Hematopoietic multipotent progenitor cell treated with erythropoietin and hydrocortisone succinate and interleukin-3 and kit ligand, for 4 days (in vitro differentiated cells): ENCODE measurements at regions not wholly inside any gene's neighbourhood (a gene's known extent, or its start where the extent isn't known, plus 50 kb on each side); places are given as distances from the start of the nearest gene placed in this dataset.
A peak's percentile ranks its signal among the peaks of the same experiment; 100 is the strongest.

ENCODE experiments used
- DNase-seq: peaks from one replicate; pipeline ENCODE4 v3.0.0-alpha.2; 2015

DNA sequence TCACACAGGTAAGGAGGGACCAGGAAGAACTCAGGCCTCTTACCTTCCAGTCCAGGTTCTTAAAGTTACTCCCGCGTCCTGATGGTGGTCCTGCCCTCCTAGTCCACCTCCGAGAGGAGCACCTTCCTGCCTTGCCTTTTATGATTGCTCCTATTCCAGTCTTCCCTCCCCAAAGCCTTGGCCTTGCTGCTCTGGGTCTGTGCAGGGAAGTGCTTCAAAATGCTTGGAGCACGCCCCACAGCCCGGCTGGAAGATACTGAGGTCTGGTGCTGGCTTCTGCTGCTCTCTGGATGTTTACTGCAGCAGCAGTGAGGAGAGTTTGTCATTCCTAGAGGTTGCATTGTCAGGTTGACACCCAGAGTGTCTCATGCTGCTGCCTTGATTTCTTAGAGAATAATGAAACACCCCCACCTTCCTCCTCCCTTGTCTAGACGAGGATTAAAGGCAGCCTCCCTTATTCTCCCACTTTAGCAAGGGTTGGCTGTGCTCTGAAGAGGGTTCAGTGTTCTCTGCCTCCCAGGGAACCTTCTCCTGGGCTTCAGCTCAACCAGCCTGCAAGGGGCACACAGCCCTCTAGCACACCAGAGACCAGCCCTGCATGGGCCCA is 142.2 kb upstream of the CACNA1E start:
- DNase-seq, result no peak

DNA sequence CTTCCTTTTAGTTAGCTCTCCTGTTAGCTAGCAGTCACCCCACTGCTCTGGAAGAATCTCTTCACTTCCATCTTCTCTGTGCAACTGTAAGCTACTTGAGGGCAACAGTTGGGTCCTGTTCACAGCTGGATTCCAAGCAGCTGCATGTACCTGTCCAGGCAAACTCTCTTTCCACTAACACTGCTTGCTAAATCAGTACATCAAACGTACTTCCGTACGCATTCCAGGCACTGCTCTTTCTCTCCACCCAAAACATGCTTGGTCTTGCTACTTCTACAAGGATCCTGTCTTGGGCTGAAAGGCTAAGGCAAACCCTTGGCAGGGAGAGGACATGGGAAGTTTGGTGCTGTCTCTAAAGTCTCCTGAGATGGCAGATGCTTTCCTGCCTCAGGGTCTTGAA is 139.2 kb upstream of the CACNA1E start:
- DNase-seq, result no peak

GRCh38 chr1:181345146-181345545 is 138.2 kb upstream of the CACNA1E start:
- no peak for DNase-seq

DNA sequence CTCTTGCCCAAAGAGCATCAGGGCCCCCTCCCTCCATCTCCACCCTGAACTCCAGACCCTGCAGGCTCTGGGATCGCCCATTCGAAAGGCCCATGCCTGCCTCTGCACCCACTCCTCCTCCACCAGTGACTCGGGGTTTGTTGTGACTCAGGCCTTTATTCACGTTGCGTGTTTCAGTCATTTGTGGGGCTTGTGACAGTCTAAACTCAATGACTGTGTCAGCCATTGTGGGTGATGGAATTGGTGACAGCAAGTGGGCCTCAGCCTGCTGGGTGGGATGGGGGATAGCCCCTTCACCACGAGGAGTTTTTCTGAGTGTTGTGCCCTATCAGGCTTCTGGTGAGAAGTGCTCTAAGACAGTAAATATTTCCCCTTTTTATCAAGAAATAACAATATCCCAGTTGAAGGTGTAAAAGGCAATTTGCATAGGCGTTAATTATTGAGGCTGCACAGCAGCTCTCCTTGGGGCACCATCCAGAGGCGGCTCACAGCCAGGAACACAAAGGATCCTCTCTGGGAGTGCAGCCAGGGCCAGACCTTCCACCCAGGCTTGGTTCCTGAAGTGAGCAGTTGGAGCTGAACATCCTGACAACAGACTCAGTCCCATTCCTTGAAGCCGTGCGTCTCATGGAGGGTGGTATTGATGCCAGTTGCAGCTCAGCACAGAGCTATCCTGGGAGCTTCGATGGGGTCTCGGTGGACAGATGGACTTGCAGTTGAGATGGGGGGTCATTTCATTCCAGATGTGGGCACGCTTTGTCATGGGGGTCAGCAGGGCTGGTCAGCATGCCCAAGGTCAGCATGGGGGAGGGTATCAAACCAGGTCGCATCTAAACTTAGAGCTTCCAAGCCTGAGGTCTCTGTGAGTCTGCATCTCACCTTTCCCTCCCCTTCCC is 135.6 kb upstream of the CACNA1E start:
- DNase-seq, result no peak

GRCh38 chr1:181349512-181349911 is 133.8 kb upstream of the CACNA1E start:
- no peak for DNase-seq

- DNase-seq, result no peak
Observed at GRCh38 chr1:181350131-181350530, 133.2 kb upstream of the CACNA1E start.

- DNase-seq, result no peak
Observed at GRCh38 chr1:181351740-181352139, 131.6 kb upstream of the CACNA1E start.

- no peak for DNase-seq
Observed at GRCh38 chr1:181352695-181353094, 130.6 kb upstream of the CACNA1E start.

DNA sequence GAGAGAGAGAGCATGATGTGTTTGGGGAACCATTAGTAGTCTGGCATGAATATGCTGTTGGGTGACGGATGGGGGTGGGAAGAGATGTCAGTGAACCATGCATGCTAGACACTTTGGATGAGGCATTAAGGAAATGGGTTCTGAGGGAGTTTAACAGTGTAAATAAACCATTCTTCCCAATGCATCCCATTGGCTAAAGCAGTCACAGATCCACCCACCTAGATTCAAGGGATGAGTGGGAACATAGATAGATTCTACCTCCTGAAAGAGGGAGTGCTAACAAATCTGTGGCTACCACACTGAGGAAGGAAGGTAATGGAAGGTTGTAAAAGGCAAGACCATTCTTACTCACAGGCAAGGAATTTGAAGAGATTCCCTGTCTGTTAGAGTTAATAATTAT is 129.8 kb upstream of the CACNA1E start:
- no peak for DNase-seq

DNA sequence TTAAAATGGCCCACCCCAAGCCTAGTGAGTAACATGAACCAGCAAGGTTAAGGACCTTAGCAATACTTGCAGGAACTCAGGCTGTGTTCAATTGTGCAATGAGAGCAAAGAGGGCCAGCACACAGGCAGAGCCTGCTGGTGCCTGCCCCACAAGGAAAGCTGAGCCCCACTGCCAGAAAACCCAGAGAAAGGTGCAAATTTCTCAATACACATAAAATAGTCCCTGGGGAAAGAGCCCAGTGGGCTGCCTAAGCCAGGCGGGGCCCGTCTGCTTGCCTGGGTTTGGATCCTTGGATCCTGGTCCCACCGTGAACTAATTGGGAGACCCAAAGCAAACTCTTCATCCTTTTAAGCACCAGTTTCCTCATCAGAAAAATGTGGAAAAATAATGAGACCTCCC is 128.5 kb upstream of the CACNA1E start:
- DNase-seq, result no peak

DNA sequence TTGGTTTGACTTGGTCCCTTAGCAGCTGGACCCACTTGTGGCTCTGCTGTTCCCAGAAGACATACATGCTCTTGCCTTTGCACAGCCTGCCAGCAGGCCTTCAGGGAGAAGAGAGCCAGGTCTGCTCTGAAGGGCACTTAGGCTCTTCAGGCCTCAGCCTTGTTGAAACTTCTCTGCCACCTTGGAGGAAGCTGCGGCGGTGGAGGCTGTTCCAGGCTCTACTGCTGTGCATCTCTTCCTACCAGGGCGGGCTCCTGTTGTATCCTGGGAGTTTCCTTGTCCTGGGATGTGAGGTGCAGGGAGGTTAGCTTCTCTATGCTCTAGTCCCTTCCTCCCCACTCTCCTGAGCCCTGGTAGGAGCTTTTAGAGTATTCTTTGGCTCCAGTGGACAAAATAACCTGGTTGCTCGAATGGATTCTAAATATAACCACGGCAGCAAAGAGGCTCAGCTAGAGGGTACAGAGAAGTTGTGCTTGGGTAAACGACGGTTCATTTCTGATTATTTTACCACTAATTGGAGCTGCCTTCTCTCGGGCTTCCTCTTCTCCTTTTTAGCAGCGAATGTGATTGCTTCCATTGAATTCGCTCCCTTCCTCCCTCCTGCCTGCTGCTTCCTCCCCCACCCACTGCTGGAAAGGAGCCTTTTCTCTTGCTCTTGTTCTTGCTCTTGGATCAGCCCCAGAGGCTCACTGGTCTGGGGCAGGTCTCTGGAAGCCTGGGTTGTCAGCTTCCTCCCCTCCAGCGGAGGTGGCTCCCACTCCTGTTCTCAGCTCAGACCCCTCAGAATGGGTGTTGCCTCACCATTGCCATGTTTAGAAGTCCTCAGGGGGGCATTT is 126.6 kb upstream of the CACNA1E start:
- peak; percentile 3 for DNase-seq

DNA sequence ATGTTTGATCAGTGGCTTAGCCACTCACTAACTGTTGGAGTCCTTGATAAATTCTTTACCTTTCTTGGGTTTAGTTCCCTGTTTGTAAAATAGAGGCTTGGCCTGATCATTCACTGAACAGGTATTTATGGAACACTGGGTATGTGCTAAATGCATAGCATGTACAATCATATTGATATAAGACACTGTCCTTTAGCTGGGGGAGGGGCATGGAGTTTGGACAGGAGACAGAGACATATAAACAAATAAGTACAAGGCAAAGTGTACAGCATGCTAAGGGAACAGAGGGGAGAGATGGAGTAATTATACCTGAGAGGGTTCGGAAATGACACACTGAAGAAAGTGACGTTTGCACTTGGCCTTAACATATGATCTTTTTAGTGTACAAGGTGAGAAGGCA is 124.3 kb upstream of the CACNA1E start:
- no peak for DNase-seq

GRCh38 chr1:181364801-181365200 is 118.5 kb upstream of the CACNA1E start:
- no peak for DNase-seq

GRCh38 chr1:181366910-181367309 is 116.4 kb upstream of the CACNA1E start:
- no peak for DNase-seq

- DNase-seq, result no peak
Observed at GRCh38 chr1:181369416-181369815, 113.9 kb upstream of the CACNA1E start.

DNA sequence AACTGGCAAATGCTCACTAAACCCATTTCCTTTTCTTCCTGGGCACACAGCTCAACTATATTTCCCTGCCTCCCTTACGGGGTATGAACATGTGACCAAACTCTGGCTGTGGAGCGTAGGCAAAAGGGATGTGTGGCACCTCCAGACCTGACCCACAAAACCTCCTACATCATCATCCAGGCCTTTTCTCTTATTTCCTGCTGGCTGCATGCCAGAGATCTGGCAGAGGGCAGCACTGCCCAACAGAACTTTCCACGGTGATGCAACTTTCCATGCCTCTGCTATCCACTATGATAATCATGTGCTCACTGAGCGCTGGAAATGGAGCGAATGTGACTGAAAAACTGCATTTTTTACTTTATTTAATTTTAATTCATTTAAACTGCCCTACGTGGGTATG is 99.6 kb upstream of the CACNA1E start:
- peak; percentile 4 for DNase-seq

DNA sequence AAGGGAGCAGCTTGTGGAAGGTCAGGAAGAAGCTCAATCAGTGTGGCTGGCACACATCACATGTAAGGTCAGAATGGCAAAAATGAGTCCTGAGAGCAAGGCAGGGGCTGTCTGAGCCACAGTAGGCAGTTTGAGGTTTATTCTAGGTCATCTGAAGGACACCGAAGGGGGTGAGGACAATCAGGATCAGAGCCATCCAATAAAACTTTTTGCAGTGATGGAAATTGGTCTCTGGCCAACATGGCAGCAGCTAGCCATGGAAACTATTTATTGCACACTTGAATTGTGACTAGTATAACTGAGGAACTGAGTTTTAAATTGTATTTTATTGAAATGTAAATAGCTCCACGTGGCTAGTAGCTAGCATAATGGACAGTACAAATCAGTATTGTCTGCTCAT is 97.0 kb upstream of the CACNA1E start:
- no peak for DNase-seq

DNA sequence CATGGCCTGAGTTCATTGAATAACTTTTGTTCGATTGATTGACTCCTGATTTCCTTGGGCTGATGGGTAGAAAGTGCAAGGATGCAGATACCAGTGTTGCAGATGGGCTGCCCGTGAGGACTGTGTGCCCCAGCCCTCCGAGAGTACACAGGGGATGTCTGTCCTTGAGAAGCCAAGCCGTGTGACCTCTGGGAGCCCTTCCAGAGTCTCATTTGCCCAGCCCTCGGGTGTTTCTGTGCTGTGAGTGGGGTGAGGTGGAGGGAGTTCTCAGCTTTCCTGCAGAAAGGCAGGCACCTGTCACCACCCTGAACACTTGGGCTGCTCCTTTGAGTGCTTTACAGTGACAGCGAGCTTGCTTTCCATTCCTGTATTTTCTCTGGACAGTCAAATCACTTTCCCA is 96.4 kb upstream of the CACNA1E start:
- no peak for DNase-seq

- no peak for DNase-seq
Observed at GRCh38 chr1:181387702-181388101, 95.6 kb upstream of the CACNA1E start.

DNA sequence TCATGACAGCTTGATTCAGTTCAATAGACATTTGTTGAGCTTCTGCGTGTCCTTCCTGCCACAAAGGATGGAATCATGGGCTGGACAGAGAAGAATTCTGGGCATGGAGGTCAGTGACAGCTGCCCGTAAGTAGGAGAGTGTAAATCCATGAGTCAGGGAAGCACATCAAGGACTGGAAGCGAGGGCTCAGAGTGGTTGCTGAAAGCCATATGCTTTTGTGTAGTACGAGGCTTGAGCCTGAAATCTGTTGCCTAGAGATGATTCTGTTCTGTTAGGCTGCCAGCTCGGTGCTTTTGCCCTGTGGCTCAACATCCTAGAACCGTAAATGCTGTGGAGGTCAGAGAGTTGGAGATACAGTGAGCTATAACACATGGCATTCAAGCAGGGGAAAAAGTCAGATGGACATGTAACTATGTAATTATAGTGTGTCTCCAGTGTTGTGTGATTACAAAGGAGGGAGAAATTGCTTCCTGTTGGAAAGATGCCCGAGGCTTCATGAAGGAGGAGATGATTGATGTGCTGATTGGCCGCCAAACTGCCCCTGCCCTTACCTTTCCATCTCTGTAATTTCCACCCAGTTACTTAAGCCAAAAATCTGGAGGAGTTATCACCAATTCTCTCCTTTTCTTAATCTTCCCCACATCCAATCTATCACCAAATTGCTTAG is 92.8 kb upstream of the CACNA1E start:
- no peak for DNase-seq

- DNase-seq, result no peak
Observed at GRCh38 chr1:181391301-181391900, 91.9 kb upstream of the CACNA1E start.

- DNase-seq, result no peak
Observed at GRCh38 chr1:181392133-181392532, 91.2 kb upstream of the CACNA1E start.
